ENCODE measurements at regions not wholly inside any gene's neighbourhood (a gene's known extent, or its start where the extent isn't known, plus 50 kb on each side); places are given as distances from the start of the nearest gene placed in this dataset.

DNA sequence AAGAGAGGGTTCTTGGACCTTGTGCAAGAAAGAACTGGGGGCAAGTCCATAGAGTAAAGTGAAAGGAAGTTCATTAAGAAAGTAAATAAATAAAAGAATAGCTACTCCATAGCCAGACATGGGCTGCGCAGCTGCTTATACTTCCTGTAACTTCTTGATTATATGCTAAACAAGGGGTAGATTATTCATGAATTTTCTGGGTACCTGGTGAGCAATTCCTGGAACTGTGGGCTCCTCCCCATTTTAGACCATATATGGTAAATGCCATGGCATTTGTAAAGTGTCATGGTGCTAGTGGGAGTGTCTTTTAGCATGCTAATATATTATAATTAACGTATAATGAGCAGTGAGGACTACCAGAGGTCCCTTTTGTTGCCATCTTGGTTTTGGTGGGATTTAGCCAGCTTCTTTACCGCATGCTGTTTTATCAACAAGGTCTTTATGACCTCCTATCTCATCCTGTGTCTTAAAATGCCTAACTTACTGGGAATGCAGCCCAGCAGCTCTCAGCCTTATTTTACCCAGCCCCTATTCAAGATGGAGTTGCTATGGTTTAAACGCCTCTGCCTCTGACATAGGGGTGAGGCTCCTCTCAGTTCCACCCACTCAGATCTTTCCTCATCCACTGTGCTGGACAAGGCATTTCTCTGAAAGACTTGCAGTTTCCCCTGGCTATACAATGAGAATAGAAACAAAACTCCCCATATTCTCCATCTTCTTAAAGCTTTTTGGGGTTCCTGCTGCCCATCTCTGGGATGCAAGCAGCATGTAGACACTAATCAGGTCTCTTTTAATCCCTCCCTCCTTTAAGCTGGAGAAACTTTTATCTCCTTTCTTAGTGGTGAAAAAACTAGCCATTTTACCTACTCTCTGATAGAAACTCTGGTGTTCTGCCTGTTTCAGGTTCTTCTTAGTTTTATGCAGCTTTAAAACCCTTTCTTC is 91.2 kb downstream of the ARRDC3 start:
- TF ChIP-seq, protein P1, sequence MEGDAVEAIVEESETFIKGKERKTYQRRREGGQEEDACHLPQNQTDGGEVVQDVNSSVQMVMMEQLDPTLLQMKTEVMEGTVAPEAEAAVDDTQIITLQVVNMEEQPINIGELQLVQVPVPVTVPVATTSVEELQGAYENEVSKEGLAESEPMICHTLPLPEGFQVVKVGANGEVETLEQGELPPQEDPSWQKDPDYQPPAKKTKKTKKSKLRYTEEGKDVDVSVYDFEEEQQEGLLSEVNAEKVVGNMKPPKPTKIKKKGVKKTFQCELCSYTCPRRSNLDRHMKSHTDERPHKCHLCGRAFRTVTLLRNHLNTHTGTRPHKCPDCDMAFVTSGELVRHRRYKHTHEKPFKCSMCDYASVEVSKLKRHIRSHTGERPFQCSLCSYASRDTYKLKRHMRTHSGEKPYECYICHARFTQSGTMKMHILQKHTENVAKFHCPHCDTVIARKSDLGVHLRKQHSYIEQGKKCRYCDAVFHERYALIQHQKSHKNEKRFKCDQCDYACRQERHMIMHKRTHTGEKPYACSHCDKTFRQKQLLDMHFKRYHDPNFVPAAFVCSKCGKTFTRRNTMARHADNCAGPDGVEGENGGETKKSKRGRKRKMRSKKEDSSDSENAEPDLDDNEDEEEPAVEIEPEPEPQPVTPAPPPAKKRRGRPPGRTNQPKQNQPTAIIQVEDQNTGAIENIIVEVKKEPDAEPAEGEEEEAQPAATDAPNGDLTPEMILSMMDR (IDR thresholded peaks at IDR 0.05 in 8 of 11, conservative IDR thresholded peaks at IDR 0.05 in 3 of 11): no peak
- no peak for TF ChIP-seq POLR2AphosphoS5 (IDR thresholded peaks at IDR 0.05)
- no peak for TF ChIP-seq POLR2A (IDR thresholded peaks at IDR 0.05)

Measured in spleen (tissue), 7 donors.